ENCODE measurements at regions not wholly inside any gene's neighbourhood (a gene's known extent, or its start where the extent isn't known, plus 50 kb on each side); places are given as distances from the start of the nearest gene placed in this dataset.

DNA sequence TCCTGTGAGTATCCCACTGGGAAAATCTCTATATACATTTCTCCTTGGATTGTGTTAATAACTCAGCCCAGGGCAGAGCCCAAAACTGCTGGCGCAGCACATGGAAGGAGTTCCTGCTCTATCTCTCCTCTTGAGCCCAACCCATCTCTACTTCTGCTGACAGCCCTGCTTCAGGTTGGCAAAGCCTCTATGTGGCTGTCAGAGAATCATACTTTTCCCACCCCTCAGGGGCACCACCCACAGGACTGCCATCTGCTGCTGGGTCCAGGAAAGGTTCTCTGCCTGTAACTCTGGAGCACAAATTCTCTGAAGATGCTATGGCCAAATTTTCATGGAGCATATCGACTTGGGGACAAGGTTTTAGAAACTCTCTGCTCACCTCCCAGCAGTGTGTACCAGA, 278.5 kb upstream of the EMCN start:
- TF ChIP-seq, protein P1, sequence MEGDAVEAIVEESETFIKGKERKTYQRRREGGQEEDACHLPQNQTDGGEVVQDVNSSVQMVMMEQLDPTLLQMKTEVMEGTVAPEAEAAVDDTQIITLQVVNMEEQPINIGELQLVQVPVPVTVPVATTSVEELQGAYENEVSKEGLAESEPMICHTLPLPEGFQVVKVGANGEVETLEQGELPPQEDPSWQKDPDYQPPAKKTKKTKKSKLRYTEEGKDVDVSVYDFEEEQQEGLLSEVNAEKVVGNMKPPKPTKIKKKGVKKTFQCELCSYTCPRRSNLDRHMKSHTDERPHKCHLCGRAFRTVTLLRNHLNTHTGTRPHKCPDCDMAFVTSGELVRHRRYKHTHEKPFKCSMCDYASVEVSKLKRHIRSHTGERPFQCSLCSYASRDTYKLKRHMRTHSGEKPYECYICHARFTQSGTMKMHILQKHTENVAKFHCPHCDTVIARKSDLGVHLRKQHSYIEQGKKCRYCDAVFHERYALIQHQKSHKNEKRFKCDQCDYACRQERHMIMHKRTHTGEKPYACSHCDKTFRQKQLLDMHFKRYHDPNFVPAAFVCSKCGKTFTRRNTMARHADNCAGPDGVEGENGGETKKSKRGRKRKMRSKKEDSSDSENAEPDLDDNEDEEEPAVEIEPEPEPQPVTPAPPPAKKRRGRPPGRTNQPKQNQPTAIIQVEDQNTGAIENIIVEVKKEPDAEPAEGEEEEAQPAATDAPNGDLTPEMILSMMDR (IDR thresholded peaks at IDR 0.05), result no peak
- TF ChIP-seq POLR2AphosphoS5 (IDR thresholded peaks at IDR 0.05; ENCODE audit: insufficient read depth in 1 of 2, low read depth in 1 of 2) (no peak), POLR2A (IDR thresholded peaks at IDR 0.05) (no peak)

All from vagina (tissue), 2 donors.